Karpas-422 (cell line): ENCODE measurements at regions not wholly inside any gene's neighbourhood (a gene's known extent, or its start where the extent isn't known, plus 50 kb on each side); places are given as distances from the start of the nearest gene placed in this dataset.

ENCODE experiments used
- DNase-seq: peaks from one replicate; pipeline ENCODE4 v3.0.0-alpha.2; 2015
- H2AFZ ChIP-seq: fragments of 200-600 bp; sonication (generic); 2 replicates; pipeline ENCODE4 v1.6.1; 2014; ENCODE audit warnings: antibody characterized with exemption, low read length, mixed read lengths
- H3K27ac ChIP-seq: fragments of 200-600 bp; sonication (generic); 2 replicates; pipeline ENCODE4 v1.5.1; 2014; ENCODE audit warnings: mild to moderate bottlenecking, low read length, moderate library complexity
- H3K27me3 ChIP-seq: fragments of 200-600 bp; sonication (generic); 2 replicates; pipeline ENCODE4 v1.6.1; 2014; ENCODE audit warnings: low read length, mixed read lengths
- H3K36me3 ChIP-seq: fragments of 200-600 bp; sonication (generic); 2 replicates; pipeline ENCODE4 v1.6.1; 2014; ENCODE audit warnings: low read length, mixed read lengths; ENCODE audit not compliant: insufficient read depth
- H3K4me1 ChIP-seq: fragments of 200-600 bp; sonication (generic); 2 replicates; pipeline ENCODE4 v1.6.1; 2014; ENCODE audit warnings: mild to moderate bottlenecking, low read length, mixed read lengths
- H3K4me2 ChIP-seq: fragments of 200-600 bp; sonication (generic); 2 replicates; pipeline ENCODE4 v1.6.1; 2014; ENCODE audit warnings: low read length, low read depth, mild to moderate bottlenecking; ENCODE audit not compliant: poor library complexity, severe bottlenecking
- H3K4me3 ChIP-seq: fragments of 200-600 bp; sonication (generic); 2 replicates; pipeline ENCODE4 v1.5.1; 2014; ENCODE audit warnings: mild to moderate bottlenecking, antibody characterized with exemption, low read length, mixed read lengths
- H3K79me2 ChIP-seq: fragments of 200-600 bp; sonication (generic); 2 replicates; pipeline ENCODE4 v1.6.1; 2014; ENCODE audit warnings: mild to moderate bottlenecking, low read length, mixed read lengths
- H3K9ac ChIP-seq: fragments of 200-600 bp; sonication (generic); 2 replicates; pipeline ENCODE4 v1.6.0; 2014; ENCODE audit warnings: low read length
- H3K9me2 ChIP-seq: fragments of 200-600 bp; sonication (generic), shearing (Covaris generic); replicated peaks from 2 replicates; pipeline ENCODE4 v1.6.0; 2014; ENCODE audit warnings: mild to moderate bottlenecking, low read length, moderate library complexity; ENCODE audit not compliant: insufficient read depth
- H3K9me3 ChIP-seq: fragments of 300-700, 200-600 bp; sonication (generic); 2 replicates; pipeline ENCODE4 v1.6.1; 2014; ENCODE audit warnings: low read length, mixed read lengths
- H4K20me1 ChIP-seq: fragments of 200-600 bp; sonication (generic); 2 replicates; pipeline ENCODE4 v1.6.1; 2014; ENCODE audit warnings: mild to moderate bottlenecking, antibody characterized with exemption, low read length, low read depth; ENCODE audit not compliant: insufficient read depth

DNA sequence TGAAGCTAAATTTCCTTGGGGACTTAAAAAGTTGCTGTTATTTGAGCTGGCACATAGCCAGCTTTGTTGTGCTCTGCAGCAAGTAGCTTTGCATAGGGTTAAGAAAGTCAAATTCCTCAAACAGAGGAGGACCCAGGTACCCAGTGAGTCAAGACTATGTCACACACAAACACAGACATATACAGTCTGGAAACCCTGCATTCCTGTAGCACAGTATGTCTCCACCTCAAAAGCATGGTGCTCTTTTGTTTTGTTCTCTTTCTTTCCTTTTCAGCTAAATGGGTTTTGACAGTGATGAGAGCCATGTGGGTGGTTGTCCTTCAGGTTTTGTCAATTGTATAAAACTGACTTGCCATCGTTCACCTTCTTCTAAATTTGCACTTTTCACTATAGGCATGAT lies 179.6 kb upstream of the DIO2 start:
- H3K9me2 ChIP-seq = no peaks in the 10 kb centered on the region
- H4K20me1 ChIP-seq = no peaks in the 10 kb centered on the region
- H3K4me3 ChIP-seq = no peak overlapping the region
- H3K79me2 ChIP-seq = no peaks in the 10 kb centered on the region
- DNase-seq = no peak
- H3K9me3 ChIP-seq = no peaks in the 10 kb centered on the region
- H3K9ac ChIP-seq = no peak overlapping the region
- H3K36me3 ChIP-seq = no peaks in the 10 kb centered on the region
- H3K27ac ChIP-seq = no peak overlapping the region
- H2AFZ ChIP-seq = no peak overlapping the region
- H3K4me1 ChIP-seq = no peaks in the 10 kb centered on the region
- H3K27me3 ChIP-seq = no peaks in the 10 kb centered on the region
- no peak overlapping the region for H3K4me2 ChIP-seq

DNA sequence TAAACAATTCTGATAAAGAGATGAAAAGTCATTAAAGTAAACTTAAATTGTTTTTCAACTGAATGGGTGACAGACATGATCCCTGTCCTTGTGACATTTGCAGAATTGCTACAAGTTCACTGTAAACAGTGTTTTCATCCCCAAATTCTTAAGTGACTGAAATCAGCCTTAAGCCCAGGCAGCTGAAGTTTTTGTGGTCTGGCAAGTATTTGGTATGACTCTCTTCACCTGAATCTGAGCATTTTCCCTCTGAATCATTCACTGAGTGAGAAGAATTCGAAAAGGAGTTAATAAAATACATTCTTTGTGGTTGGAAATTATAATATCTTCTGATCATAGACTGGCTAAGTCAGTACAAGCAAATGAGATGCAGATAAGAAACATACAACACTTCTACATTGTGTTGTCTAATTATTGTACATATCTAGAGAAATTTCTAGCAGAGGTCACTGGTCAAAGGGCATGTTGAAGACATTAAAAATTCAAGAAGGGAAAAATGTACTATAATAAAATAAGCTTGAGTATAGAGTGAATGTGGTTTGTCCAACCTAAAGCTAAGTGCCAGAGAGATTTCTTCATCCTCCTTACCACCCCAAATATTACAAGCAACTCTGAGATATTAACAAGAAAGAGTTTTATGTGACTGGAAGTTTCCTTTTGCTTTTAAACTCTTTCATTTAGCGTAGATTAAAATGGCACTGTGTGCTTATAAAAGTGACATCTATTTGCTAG lies 177.8 kb upstream of the DIO2 start:
- H3K9me3 ChIP-seq = no peaks in the 10 kb centered on the region
- no peaks in the 10 kb centered on the region for H3K79me2 ChIP-seq
- DNase-seq = no peak
- H3K27ac ChIP-seq = no peak overlapping the region
- no peak overlapping the region for H2AFZ ChIP-seq
- H3K36me3 ChIP-seq = no peaks in the 10 kb centered on the region
- no peak overlapping the region for H3K9ac ChIP-seq
- no peaks in the 10 kb centered on the region for H3K4me1 ChIP-seq
- H4K20me1 ChIP-seq = no peaks in the 10 kb centered on the region
- H3K9me2 ChIP-seq = no peaks in the 10 kb centered on the region
- H3K4me3 ChIP-seq = no peak overlapping the region
- H3K4me2 ChIP-seq = no peak overlapping the region
- no peaks in the 10 kb centered on the region for H3K27me3 ChIP-seq

DNA sequence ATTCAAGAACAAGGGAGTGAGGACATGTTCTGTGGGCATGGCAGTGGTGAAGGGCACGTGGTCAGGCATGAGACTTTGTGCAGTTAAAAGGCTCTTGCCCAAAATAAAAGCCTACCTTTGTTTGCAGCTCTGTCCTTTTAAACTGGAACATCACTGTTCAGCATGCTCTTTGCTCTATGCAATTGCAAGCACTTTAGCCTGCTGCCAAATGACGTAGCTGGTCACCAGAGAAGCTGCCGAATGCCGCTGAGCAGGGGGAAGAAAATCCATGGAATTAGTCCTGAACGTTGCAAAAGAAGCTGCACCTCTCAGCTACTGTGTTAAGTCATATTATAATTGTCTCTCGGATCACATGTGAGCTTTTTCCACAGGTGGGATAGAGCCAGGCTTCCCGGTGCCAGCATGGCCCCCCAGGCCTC lies 176.3 kb upstream of the DIO2 start:
- no peak overlapping the region for H3K4me2 ChIP-seq
- no peak overlapping the region for H3K9ac ChIP-seq
- H3K4me1 ChIP-seq = no peaks in the 10 kb centered on the region
- H3K27me3 ChIP-seq = no peaks in the 10 kb centered on the region
- H3K9me3 ChIP-seq = no peaks in the 10 kb centered on the region
- H3K4me3 ChIP-seq = no peak overlapping the region
- H2AFZ ChIP-seq = no peak overlapping the region
- no peaks in the 10 kb centered on the region for H3K9me2 ChIP-seq
- DNase-seq = no peak
- H3K79me2 ChIP-seq = no peaks in the 10 kb centered on the region
- no peak overlapping the region for H3K27ac ChIP-seq
- no peaks in the 10 kb centered on the region for H3K36me3 ChIP-seq
- no peaks in the 10 kb centered on the region for H4K20me1 ChIP-seq

DNA sequence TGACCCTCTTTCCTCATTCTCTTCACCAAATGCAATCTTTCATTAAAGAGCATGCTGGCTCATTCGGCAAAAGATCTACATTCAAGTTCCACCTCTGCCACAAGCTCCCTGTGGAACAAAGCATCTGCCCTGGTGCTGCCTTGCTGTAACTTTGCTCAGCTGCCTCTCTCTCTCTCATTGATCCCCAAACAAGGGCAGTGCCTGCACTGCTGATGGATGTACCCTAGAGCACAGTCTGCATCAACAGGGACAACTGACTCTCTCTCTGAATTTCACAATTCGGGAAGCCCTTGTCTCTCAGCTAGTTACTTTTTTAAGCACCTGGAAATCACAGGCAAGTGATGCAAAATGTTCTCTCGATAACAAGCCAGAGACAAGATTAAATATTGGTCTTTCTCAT lies 174.0 kb upstream of the DIO2 start:
- H3K27ac ChIP-seq = no peak overlapping the region
- H3K79me2 ChIP-seq = no peaks in the 10 kb centered on the region
- no peak overlapping the region for H3K9ac ChIP-seq
- no peak for DNase-seq
- no peak overlapping the region for H3K4me3 ChIP-seq
- no peaks in the 10 kb centered on the region for H3K27me3 ChIP-seq
- H3K9me3 ChIP-seq = no peaks in the 10 kb centered on the region
- H2AFZ ChIP-seq = no peak overlapping the region
- H3K36me3 ChIP-seq = no peaks in the 10 kb centered on the region
- H3K4me2 ChIP-seq = no peak overlapping the region
- H3K9me2 ChIP-seq = no peaks in the 10 kb centered on the region
- H3K4me1 ChIP-seq = no peaks in the 10 kb centered on the region
- no peaks in the 10 kb centered on the region for H4K20me1 ChIP-seq

DNA sequence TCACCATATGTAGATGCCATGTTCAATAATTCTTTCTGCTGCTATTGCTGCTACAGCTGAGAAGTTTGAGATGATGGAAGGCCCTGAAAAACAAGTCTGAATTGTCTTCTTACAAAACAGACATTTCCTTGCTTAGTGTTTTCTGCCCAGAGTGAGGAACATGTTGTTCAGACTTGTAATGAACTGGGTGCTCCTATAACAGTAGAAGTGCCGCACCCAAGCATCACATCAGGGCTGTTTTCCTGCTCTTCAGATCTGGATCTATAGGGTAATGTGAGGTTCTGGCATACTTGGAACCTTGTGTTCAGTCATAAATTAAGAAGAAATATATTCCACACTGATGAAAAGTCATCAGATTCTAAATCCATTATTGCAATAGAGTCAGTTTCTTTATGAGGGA lies 171.9 kb upstream of the DIO2 start:
- Histone ChIP-seq H3K9me2 (no peaks in the 10 kb centered on the region), H3K4me2 (no peak overlapping the region), H3K4me1 (no peaks in the 10 kb centered on the region), H3K9ac (no peak overlapping the region), H2AFZ (no peak overlapping the region), H3K27ac (no peak overlapping the region), H4K20me1 (no peaks in the 10 kb centered on the region), H3K79me2 (no peaks in the 10 kb centered on the region), H3K9me3 (no peaks in the 10 kb centered on the region), H3K36me3 (no peaks in the 10 kb centered on the region), H3K27me3 (no peaks in the 10 kb centered on the region; the same call in 1 of the 2 replicates), H3K4me3 (no peak overlapping the region)
- no peak for DNase-seq

DNA sequence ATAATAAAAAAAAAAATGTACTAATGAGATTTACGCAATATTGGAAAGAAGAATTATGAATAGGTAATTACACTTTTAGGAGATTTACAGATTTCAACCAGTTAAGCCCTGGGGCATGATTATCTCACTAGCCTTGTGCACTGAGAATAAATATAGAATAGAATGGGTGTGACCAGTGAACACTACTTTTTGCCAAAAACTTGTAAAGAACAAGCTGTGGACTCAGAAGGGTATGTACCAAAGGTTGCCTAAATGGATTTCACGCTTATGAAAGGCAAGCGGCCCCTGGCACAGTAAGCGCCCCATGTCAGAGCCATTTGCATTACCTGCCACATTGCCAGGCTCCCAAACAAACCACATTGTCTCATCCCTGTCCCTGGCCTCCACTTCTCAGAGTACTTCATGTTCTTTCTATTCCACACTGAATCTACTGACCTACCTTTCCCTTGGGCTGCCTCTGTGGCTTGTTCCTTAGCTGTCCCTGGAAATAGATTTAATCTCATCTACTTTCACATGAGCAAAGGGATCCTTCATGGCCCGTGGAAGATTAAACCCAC lies 170.6 kb upstream of the DIO2 start:
- Histone ChIP-seq H4K20me1 (no peaks in the 10 kb centered on the region), H3K9me2 (no peaks in the 10 kb centered on the region), H3K4me1 (no peaks in the 10 kb centered on the region), H2AFZ (no peak overlapping the region), H3K79me2 (no peaks in the 10 kb centered on the region), H3K9ac (no peak overlapping the region), H3K27ac (no peak overlapping the region), H3K4me3 (no peak overlapping the region), H3K36me3 (no peaks in the 10 kb centered on the region), H3K9me3 (no peaks in the 10 kb centered on the region), H3K4me2 (no peak overlapping the region), H3K27me3 (no peaks in the 10 kb centered on the region; the same call in 1 of the 2 replicates)
- DNase-seq = no peak

DNA sequence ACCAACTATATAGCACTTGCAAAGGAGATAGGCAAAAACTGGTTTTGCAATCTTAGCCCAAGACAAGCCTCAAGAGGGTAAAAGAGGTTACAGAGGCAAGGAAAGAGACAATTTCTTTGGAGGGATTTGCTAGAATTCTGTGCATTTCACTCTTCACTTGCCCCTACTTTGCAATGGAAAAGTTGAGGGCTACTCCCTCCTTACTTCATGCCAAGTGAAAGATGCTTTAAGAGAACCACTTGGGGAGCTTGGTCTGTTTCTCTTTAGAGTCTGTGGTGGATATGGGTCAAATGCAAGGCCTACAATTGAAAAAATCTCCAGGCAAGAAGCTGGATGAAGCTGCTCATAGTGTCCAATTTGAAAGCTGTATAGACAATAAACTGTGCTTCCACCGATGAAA lies 167.7 kb upstream of the DIO2 start:
- H3K9me2 ChIP-seq = no peaks in the 10 kb centered on the region
- H3K4me1 ChIP-seq = no peaks in the 10 kb centered on the region
- H2AFZ ChIP-seq = no peak overlapping the region
- no peak overlapping the region for H3K4me3 ChIP-seq
- no peak overlapping the region for H3K27ac ChIP-seq
- no peaks in the 10 kb centered on the region; the same call in 1 of the 2 replicates for H3K27me3 ChIP-seq
- no peaks in the 10 kb centered on the region for H3K79me2 ChIP-seq
- no peaks in the 10 kb centered on the region for H4K20me1 ChIP-seq
- H3K4me2 ChIP-seq = no peak overlapping the region
- DNase-seq = no peak
- H3K9me3 ChIP-seq = no peaks in the 10 kb centered on the region
- H3K9ac ChIP-seq = no peak overlapping the region
- no peaks in the 10 kb centered on the region for H3K36me3 ChIP-seq

DNA sequence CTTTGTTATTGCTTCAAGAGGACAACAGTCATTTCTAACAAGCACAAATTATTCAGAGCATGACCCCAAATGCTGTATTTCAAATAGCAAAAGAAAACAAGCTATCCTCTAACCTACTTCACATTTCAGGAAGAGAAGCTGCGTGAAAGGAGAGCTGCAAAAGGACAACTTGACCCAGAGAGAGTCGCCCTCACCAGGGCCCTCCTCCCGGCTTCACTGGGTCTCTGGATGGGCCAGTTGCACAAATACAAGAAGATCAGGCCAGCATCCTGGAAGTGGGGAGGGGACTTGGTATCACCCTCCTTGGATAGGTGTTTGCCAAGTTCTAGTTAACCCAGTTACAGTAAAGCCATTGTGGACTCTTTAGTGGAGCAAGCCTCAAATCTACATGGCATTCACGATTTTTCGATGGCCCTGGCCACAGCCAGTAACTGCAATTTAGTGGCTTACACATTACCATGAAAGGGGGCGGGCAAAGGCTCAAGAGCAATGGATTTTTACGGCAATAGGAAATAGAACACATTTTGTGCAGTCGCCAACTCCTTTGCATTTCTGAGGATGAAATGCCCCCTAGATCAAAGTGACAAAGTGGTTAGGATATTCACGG lies 166.9 kb upstream of the DIO2 start:
- Histone ChIP-seq H3K9me3 (no peaks in the 10 kb centered on the region), H4K20me1 (no peaks in the 10 kb centered on the region), H3K79me2 (no peaks in the 10 kb centered on the region), H3K9me2 (no peaks in the 10 kb centered on the region), H3K36me3 (no peaks in the 10 kb centered on the region), H3K27me3 (no peaks in the 10 kb centered on the region; the same call in 1 of the 2 replicates), H3K4me3 (no peak overlapping the region), H3K27ac (no peak overlapping the region), H3K9ac (no peak overlapping the region), H3K4me2 (no peak overlapping the region), H2AFZ (no peak overlapping the region), H3K4me1 (no peaks in the 10 kb centered on the region)
- DNase-seq = no peak
